Right ventricle myocardium inferior (tissue), 1 donor: ENCODE measurements at regions not wholly inside any gene's neighbourhood (a gene's known extent, or its start where the extent isn't known, plus 50 kb on each side); places are given as distances from the start of the nearest gene placed in this dataset.

Experiments
- ATAC-seq: fragments of 200-7000 bp; cut with Tn5 transposase; one replicate; pipeline ENCODE4 v1.9.1; 2020; ENCODE audit warnings: mild to moderate bottlenecking, moderate library complexity
- DNase-seq: peaks from one replicate; pipeline ENCODE4 v3.0.0; 2021; ENCODE audit errors: missing footprints
- intact Hi-C: fragments of 100-400 bp; cut with DNase I; formaldehyde crosslinking; loops from one replicate; pipeline ENCODE4 v1.11.0; 2022
- donor health status: DM: no; HTN: yes; CAD: no; lungs with severe emphysema.

- ATAC-seq (peak; percentile 26), DNase-seq (no peak)
- intact Hi-C loops = loop anchor here (5.0 kb wide), 1 partner anchor 335 kb away; the partner anchor contains the start of gene NFKBIZ
Measured at GRCh38 chr3:102182162-102182561, 252.7 kb upstream of the ZPLD1 start.

DNA sequence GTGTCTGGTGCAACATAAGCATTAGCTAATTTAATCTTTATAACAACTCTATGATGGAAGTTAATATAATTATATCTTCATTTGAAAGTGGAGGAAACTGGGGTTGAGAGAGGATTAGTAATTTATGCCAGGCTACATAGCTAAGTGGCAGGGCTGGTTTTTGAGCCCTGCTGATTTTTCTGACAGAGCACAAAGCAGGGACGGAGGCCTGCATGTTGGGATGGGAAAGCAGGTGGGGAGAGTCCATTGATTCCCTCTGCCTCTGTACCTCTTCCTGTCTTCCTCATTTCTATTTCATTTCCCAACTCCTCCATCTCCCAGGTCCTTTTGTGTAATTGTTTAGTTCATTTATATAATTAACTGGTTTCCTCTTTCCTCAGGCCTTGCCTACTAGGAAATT lies 251.6 kb upstream of the ZPLD1 start:
- ATAC-seq (no peak), DNase-seq (no peak)
- intact Hi-C loops = loop anchor here (5.0 kb wide), 1 partner anchor 336 kb away; the partner anchor contains the start of gene NFKBIZ

DNA sequence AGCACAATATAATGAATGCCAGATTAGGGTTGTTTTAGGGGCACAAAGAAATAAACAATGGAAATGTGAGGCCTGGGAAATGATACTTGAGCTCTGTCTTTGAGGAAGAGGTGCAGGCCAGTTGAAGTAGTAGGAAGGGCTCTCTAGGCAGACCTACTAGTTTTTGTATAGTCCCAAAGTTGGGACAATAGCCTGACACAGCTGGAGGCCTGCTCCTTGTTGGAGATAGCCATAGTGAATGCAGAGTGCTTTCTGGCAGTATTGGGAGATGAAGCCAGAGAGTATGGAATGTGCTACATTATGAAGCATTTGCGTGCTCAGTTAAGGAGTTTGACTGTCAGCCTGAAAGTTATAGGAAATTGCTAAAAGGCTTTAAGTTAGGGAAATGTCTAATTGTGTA lies 251.2 kb upstream of the ZPLD1 start:
- no peak for ATAC-seq

GRCh38 chr3:102189541-102189940 lies 245.3 kb upstream of the ZPLD1 start:
- intact Hi-C loops = no loop called here
- ATAC-seq (no peak), DNase-seq (no peak)

More for the DNA sequence above, 251.2 kb upstream of the ZPLD1 start:
- DNase-seq = no peak
- intact Hi-C loops = loop anchor here (5.0 kb wide), 1 partner anchor 336 kb away; the partner anchor contains the start of gene NFKBIZ

GRCh38 chr3:102189956-102190723 lies 244.7 kb upstream of the ZPLD1 start:
- DNase-seq (no peak), ATAC-seq (no peak)
- intact Hi-C loops = no loop called here

DNA sequence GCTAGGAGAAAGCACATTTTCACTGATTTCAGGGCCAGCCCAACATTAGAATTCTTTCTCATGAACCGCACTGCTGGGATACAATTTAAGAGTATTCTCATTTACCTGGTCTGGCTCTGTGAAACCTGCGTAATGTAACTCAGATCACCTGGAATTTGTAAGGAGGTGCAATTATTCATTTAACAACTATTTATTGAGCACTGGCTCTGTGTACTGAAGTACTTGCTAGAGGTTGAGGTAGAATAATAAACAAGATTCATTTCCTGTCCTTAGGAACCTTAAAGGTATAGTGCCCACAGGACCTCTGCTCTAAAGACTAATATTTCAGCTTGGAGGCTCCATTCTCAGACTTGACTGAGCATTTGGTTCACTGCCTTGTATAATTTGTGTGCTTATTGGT lies 242.2 kb upstream of the ZPLD1 start:
- intact Hi-C loops = no loop called here
- ATAC-seq = no peak
- DNase-seq = no peak

DNA sequence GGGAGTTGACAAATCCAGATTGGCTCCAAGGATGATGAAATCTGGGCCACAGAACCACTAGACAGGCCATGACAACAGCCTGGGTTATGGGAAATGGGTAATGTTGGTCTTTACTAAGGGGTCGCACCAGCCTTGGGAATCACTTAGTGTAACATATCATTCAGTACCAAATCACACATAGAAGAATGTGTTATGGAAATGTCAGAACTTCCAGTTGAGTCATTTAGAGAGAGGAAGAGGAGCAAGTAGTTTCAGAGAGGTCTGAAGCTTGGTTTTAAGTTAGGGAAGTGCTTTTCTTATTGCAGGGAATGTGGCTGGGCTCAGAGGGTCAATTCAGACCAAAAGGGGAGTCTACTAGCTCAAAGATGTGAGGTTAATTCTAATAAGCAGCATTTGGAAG lies 241.6 kb upstream of the ZPLD1 start:
- intact Hi-C loops = no loop called here
- no peak for ATAC-seq

GRCh38 chr3:102194001-102194400 lies 240.8 kb upstream of the ZPLD1 start:
- DNase-seq (no peak), ATAC-seq (no peak)
- intact Hi-C loops = no loop called here

More for the DNA sequence above, 241.6 kb upstream of the ZPLD1 start:
- DNase-seq = no peak

DNA sequence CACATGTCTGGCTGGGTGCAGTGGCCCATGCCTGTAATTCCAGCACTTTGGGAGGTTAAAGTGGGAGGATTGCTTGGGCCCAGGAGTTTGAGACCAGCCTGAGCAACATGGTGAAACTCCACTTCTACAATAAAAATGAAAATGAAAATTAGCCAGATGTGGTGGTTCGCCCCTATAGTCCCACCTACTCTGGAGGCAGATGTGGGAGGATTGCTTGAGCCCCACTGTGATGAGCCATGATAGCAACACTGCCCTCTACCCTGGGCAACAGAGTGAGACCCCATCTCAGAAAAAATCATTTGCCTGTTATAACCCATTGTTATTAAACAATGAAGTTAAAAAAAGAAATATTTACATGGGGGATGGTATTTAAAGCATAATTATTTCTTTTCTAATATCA lies 240.1 kb upstream of the ZPLD1 start:
- DNase-seq = no peak
- intact Hi-C loops = no loop called here
- ATAC-seq = no peak

DNA sequence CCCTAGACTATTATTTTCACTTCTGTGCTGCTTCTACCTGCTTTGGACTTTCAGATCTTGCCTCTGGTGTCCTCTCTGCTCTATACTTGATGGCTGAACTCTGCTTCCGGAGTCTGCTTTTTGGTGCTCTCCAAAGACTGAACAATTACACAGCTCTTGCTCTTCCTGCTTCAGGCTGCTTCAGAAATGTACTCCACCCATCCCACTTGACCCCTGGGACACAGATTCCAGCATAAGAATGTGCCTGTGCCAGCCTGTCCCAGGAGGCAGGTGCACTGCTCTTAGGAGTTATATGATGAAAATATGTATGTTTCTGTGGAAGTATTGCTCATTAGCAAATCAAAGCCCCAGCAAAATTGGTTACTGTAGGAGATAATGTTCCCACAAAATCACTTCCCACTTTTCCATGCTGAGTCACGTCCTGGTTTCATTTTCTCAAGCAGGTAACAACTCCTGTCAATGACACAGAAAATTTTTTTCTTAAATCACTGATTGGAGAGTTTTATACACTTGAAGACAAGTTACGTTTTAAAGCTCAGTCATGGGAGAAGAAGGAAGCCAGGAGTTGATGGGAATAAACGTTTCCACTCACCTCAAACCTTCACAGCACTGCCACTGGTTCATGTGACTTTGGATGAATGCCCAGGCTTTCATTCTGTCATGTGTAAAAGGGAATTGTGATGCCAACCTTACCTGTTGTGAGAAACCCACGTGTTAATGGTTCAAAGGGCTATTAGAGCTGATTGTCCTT lies 239.4 kb upstream of the ZPLD1 start:
- intact Hi-C loops = no loop called here
- ATAC-seq (peak; percentile 37), DNase-seq (no peak)

DNA sequence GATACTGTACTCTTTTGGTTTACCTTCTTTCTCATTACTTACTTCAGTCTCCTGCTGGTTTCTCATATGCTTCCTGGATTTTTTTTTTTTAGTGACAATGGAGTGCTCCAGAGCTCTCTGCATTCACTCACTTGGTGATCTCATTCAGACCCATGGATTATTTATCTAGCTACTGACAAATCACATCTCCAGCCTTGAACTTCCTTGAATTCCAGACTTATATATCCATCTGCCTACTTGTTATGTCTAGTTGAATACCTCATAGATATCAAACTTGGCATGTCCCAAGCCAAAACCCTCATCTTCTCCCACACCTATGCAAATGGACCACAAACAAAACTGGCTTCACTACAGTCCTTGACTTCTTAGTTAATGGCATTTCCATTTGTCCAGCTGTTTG lies 234.7 kb upstream of the ZPLD1 start:
- ATAC-seq (no peak), DNase-seq (no peak)
- intact Hi-C loops = no loop called here

DNA sequence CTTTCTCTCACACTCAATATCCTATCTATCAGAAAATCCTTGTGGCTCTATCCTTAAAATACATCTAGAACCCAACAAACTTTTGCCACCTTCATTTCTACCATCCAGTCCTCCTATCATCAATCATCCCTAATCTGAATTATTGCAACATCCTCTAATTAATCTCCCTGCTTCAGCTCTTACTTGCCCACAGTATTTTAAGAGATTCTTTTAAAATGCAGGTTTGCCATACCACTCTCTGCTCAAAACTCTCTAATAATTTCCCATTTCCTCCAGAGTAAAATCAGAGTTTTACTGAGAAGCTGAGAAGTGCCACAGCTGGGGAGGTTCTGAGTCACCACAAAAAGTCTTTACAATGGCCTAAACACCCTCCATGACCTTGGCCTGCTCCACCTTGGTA lies 234.3 kb upstream of the ZPLD1 start:
- DNase-seq = no peak
- no peak for ATAC-seq
- intact Hi-C loops = no loop called here

DNA sequence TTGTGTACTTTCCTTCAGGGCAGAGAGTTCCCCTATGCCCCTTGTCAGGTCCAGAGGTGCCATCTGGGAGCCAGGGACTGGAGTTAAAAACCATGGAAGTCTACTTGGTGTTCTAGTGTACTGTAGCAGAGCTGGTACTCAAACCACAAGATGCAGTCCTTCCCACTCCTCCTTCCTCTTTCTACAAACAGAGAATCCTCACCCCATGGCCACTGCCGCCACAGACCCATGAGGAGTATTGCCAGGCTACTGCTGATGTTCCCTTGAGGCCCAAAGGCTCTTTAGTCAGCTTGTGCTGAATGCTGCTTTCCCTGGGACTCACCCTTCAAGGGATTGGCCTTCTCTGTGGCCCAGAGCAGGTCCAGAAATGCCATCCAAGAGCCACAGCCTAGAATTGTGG lies 229.2 kb upstream of the ZPLD1 start:
- intact Hi-C loops = no loop called here
- DNase-seq (peak; percentile 28), ATAC-seq (peak; percentile 20)

- intact Hi-C loops = no loop called here
- peak; percentile 97 for ATAC-seq
- peak; percentile 73 for DNase-seq
Measured at GRCh38 chr3:102206511-102207031, 228.2 kb upstream of the ZPLD1 start.

DNA sequence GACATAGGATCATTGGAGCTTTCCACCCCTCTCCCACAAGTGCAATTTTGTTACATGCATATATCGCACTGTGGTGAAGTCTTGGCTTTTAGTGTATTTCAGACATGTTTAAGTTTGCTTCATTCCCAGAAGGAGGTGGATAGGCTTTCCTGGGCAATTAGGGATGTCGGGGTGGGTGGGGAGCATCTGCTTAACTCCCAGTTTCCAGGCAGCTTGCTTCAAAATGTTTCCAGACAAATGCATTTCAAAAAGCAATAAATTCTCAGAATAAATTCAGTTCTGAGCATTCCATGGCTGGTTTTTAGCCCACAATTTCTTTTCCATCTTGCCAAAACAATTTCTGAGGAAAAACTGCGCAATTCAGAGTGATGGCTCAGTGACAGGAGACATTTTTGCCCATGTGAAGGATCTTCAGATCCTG lies 227.7 kb upstream of the ZPLD1 start:
- DNase-seq (no peak), ATAC-seq (no peak)
- intact Hi-C loops = no loop called here

- no peak for DNase-seq
- intact Hi-C loops = no loop called here
- no peak for ATAC-seq
Measured at GRCh38 chr3:102215166-102215565, 219.6 kb upstream of the ZPLD1 start.

GRCh38 chr3:102223132-102223531 lies 211.7 kb upstream of the ZPLD1 start:
- ATAC-seq = no peak
- intact Hi-C loops = loop anchor here (10.0 kb wide), 1 partner anchor 278 kb away; no protein-coding TSS in a partner anchor
- DNase-seq = no peak

DNA sequence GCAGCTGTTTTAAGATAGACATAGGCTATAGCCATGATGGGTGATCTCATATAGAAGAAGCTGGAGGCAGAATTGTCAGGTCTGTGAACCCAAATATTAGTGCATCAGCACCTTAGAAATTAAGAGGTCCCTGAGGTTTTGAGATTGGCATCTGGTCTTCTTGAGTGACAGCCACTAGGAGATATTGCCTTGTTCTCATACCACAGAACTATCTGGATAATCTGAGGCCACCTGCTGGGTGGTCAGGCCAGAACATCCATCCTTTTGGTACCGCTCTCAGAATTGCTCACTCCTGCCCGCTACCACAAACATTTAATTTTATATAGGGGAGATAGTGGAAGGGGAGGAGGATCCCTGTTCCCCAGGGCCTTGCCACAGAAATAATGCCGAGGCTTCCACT lies 210.6 kb upstream of the ZPLD1 start:
- no peak for DNase-seq
- intact Hi-C loops = loop anchor here (10.0 kb wide), 1 partner anchor 279 kb away; no protein-coding TSS in a partner anchor
- ATAC-seq = peak; percentile 76

DNA sequence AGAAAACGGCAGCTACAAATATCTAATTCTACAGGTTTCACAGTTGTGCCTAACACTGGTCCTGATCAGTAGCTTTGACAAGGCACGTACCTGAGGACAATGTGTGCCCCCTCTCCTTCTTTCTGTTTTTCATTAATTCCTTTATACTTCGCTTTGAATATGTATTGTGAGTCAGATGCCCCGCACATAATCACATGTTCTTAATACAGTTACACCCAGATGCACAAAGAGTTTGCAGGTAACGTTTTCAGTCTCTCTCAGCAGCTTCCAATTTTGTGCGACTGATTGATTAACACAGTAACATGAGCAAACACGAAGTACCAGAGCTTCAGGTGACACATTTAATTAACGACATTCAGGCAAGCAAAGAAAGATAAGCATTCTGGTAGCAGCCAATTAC lies 209.8 kb upstream of the ZPLD1 start:
- no peak for ATAC-seq
- no peak for DNase-seq
- intact Hi-C loops = loop anchor here (1.0 to 10.0 kb wide), 2 partner anchors 280 to 416 kb away; no protein-coding TSS in a partner anchor
